MG63 (cell line): ENCODE measurements at regions not wholly inside any gene's neighbourhood (a gene's known extent, or its start where the extent isn't known, plus 50 kb on each side); places are given as distances from the start of the nearest gene placed in this dataset.

Experiments
- DNase-seq: peaks from one replicate; pipeline ENCODE4 v3.0.0-alpha.2; 2020
- H3K27me3 ChIP-seq: fragments of 250-450 bp; sonication (Bioruptor Pico); 2 replicates; pipeline ENCODE4 v1.5.1; 2020; ENCODE audit warnings: mild to moderate bottlenecking, moderate library complexity
- H3K36me3 ChIP-seq: fragments of 250-450 bp; sonication (Bioruptor Pico); 2 replicates; pipeline ENCODE4 v1.5.1; 2020; ENCODE audit warnings: mild to moderate bottlenecking, moderate library complexity
- H3K4me3 ChIP-seq: fragments of 250-450 bp; sonication (Bioruptor Pico); 2 replicates; pipeline ENCODE4 v1.5.1; 2020; ENCODE audit warnings: mild to moderate bottlenecking, moderate library complexity
- H3K9me3 ChIP-seq: fragments of 250-450 bp; sonication (Bioruptor Pico); 2 replicates; pipeline ENCODE4 v1.5.1; 2020; ENCODE audit warnings: mild to moderate bottlenecking, moderate library complexity

DNA sequence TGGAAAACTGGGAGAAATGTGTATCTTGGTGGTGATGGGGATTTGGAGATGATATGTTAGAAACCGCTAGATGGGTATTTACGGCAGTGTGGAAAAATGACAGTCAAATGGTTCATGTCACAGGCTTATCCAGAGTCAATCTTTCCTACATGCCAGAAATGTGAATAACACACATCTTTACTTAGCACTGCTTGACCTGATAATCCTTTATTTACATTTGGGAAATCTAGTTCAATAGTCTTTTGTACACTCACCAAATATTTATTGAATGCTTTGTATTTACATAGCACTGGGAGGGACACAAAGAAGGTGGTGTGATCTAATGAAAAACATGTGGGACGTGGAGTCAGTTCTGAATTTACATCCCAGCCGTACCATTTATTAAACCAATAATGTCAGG, 208.2 kb downstream of the DIO2 start:
- no peak for DNase-seq
- H3K36me3 ChIP-seq = no peaks in the 10 kb centered on the region
- H3K4me3 ChIP-seq = no peak overlapping the region
- no peaks in the 10 kb centered on the region for H3K27me3 ChIP-seq
- no peaks in the 10 kb centered on the region for H3K9me3 ChIP-seq

- DNase-seq = no peak
- no peaks in the 10 kb centered on the region for H3K27me3 ChIP-seq
- H3K36me3 ChIP-seq = no peaks in the 10 kb centered on the region
These were observed 213.6 kb downstream of the DIO2 start for GRCh38 chr14:79997509-79998208.

GRCh38 chr14:79992407-79993198, 218.7 kb downstream of the DIO2 start:
- Histone ChIP-seq H3K4me3 (no peak overlapping the region), H3K27me3 (no peaks in the 10 kb centered on the region), H3K9me3 (no peaks in the 10 kb centered on the region), H3K36me3 (no peaks in the 10 kb centered on the region)
- no peak for DNase-seq

More at GRCh38 chr14:79997509-79998208, 213.6 kb downstream of the DIO2 start:
- no peak overlapping the region for H3K4me3 ChIP-seq
- H3K9me3 ChIP-seq = no peaks in the 10 kb centered on the region

- DNase-seq = no peak
- no peaks in the 10 kb centered on the region for H3K27me3 ChIP-seq
- no peaks in the 10 kb centered on the region for H3K9me3 ChIP-seq
- no peak overlapping the region for H3K4me3 ChIP-seq
- H3K36me3 ChIP-seq = no peaks in the 10 kb centered on the region
These were observed 219.4 kb downstream of the DIO2 start for GRCh38 chr14:79991866-79992265.

- Histone ChIP-seq H3K36me3 (no peaks in the 10 kb centered on the region), H3K4me3 (no peak overlapping the region), H3K27me3 (no peaks in the 10 kb centered on the region), H3K9me3 (no peaks in the 10 kb centered on the region)
- no peak for DNase-seq
These were observed 221.3 kb downstream of the DIO2 start for GRCh38 chr14:79989990-79990389.

- no peak for DNase-seq
- H3K36me3 ChIP-seq = no peaks in the 10 kb centered on the region
- H3K27me3 ChIP-seq = no peaks in the 10 kb centered on the region
- H3K4me3 ChIP-seq = no peak overlapping the region
- H3K9me3 ChIP-seq = no peaks in the 10 kb centered on the region
These were observed 225.1 kb downstream of the DIO2 start for GRCh38 chr14:79986251-79986650.

DNA sequence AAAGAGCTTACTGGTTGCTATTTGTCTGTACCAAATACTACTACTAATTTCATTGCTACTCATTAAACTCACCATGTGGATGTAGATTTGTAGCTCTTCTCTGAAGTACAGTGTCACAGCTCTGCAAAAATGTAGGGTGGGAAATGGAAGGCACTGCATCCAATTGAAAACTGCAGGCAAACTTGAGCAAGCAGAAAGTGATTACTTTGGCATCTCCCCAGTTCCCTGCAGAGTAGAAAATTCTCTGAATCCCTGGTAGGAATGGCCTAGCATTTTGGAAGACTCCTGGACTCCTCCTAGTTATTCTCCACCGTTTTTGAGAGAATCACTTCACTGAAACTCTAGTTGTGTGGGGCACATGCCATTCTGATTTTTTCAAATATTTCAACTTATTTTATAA, 239.1 kb downstream of the DIO2 start:
- H3K36me3 ChIP-seq = no peaks in the 10 kb centered on the region
- no peaks in the 10 kb centered on the region for H3K9me3 ChIP-seq
- H3K4me3 ChIP-seq = no peak overlapping the region
- no peak for DNase-seq
- no peaks in the 10 kb centered on the region for H3K27me3 ChIP-seq

- Histone ChIP-seq H3K36me3 (no peaks in the 10 kb centered on the region), H3K9me3 (no peaks in the 10 kb centered on the region), H3K27me3 (no peaks in the 10 kb centered on the region), H3K4me3 (no peak overlapping the region)
- DNase-seq = peak; percentile 9
These were observed 240.0 kb downstream of the DIO2 start for GRCh38 chr14:79971330-79971729.

GRCh38 chr14:79967453-79967852, 243.9 kb downstream of the DIO2 start:
- DNase-seq = no peak
- no peaks in the 10 kb centered on the region for H3K27me3 ChIP-seq
- no peaks in the 10 kb centered on the region for H3K9me3 ChIP-seq

DNA sequence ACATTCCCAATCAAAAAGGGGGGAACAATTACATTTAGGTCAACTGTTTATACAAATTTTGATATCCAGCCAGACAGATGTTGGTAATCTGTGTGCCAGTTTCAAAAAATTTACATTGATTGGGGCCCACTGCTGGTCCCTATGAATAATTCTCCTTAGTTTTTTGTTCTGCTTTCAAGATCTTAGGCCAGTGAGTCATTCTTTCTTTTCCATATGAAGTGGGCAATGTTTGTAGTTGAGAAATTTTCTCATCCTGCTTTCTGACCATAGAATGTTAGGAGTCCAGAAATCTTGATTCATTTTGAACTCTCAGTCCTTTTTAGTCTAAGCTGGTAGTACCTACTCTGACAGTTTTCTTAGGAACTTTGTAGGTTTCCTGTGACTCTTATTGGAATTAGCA, 244.3 kb downstream of the DIO2 start:
- no peaks in the 10 kb centered on the region for H3K27me3 ChIP-seq
- H3K36me3 ChIP-seq = no peaks in the 10 kb centered on the region
- no peak overlapping the region for H3K4me3 ChIP-seq
- no peaks in the 10 kb centered on the region for H3K9me3 ChIP-seq
- DNase-seq = no peak

More at GRCh38 chr14:79967453-79967852, 243.9 kb downstream of the DIO2 start:
- Histone ChIP-seq H3K36me3 (no peaks in the 10 kb centered on the region), H3K4me3 (no peak overlapping the region)

GRCh38 chr14:79965896-79966295, 245.4 kb downstream of the DIO2 start:
- DNase-seq = no peak
- Histone ChIP-seq H3K9me3 (no peaks in the 10 kb centered on the region), H3K27me3 (no peaks in the 10 kb centered on the region)

GRCh38 chr14:79961197-79961596, 250.1 kb downstream of the DIO2 start:
- Histone ChIP-seq H3K36me3 (no peaks in the 10 kb centered on the region), H3K27me3 (no peaks in the 10 kb centered on the region), H3K4me3 (no peak overlapping the region), H3K9me3 (no peaks in the 10 kb centered on the region)
- DNase-seq = no peak

More at GRCh38 chr14:79965896-79966295, 245.4 kb downstream of the DIO2 start:
- Histone ChIP-seq H3K36me3 (no peaks in the 10 kb centered on the region), H3K4me3 (no peak overlapping the region)

GRCh38 chr14:79960288-79960687, 251.0 kb downstream of the DIO2 start:
- no peaks in the 10 kb centered on the region for H3K27me3 ChIP-seq
- no peak for DNase-seq
- H3K4me3 ChIP-seq = no peak overlapping the region
- no peaks in the 10 kb centered on the region for H3K9me3 ChIP-seq
- no peaks in the 10 kb centered on the region for H3K36me3 ChIP-seq

DNA sequence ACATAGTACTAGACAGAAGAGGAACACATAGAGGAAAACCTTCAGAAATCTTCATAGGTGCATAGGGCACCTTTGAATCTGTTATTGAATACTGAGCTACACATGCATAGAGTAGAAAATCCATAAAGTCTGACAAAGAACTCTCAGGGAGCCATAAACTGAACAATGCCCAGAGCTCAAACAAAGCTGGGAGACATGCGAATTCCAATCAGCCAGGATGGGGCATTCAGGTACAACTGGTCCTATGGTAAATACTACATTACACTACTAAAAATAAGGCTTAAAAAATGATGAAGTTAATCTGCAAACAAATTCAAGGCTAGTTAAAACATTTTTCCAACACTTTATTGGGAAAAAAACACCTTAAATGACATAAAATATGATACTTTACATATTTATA, 259.7 kb downstream of the DIO2 start:
- no peaks in the 10 kb centered on the region for H3K9me3 ChIP-seq
- no peak overlapping the region for H3K4me3 ChIP-seq
- H3K36me3 ChIP-seq = no peaks in the 10 kb centered on the region
- no peak for DNase-seq
- no peaks in the 10 kb centered on the region for H3K27me3 ChIP-seq

GRCh38 chr14:79949906-79950305, 261.4 kb downstream of the DIO2 start:
- Histone ChIP-seq H3K36me3 (no peaks in the 10 kb centered on the region), H3K27me3 (no peaks in the 10 kb centered on the region), H3K9me3 (no peaks in the 10 kb centered on the region), H3K4me3 (no peak overlapping the region)
- DNase-seq = no peak

DNA sequence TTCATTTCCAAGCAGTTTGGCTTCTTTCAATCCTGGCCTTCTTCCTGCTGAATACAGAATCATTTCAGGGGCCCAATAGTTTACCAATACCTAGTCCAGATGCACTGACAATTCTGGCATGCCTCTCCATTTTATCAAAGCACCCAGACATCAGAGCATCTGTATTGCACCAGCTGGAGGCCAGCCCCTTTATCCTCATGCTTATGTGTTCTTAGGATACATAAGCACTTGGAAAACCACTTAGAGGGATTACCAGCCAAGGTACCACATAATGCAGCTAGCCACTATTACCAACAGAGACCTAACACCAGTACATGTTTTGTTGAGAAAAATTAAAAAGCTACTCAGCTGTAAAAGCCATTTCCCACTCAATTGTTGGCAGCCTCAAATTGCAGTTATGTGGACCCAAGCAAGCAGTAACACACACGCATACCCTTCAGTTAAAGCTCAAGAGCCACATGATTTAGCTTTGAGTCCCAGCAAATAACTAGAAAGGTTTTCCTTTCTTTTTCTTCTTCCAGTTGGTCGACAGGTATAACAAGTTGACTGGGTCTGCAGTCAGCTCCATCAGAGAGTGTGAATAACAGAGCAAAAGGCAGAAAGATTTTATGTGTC, 263.8 kb downstream of the DIO2 start:
- no peak for DNase-seq
- Histone ChIP-seq H3K4me3 (no peak overlapping the region), H3K27me3 (no peaks in the 10 kb centered on the region), H3K9me3 (no peaks in the 10 kb centered on the region), H3K36me3 (no peaks in the 10 kb centered on the region)

- H3K9me3 ChIP-seq = no peaks in the 10 kb centered on the region
- no peak overlapping the region for H3K4me3 ChIP-seq
- no peaks in the 10 kb centered on the region for H3K27me3 ChIP-seq
- H3K36me3 ChIP-seq = no peaks in the 10 kb centered on the region
- DNase-seq = no peak
These were observed 272.1 kb downstream of the DIO2 start for GRCh38 chr14:79939235-79939634.
